Lower lobe of right lung (tissue), 2 donors: ENCODE measurements at regions not wholly inside any gene's neighbourhood (a gene's known extent, or its start where the extent isn't known, plus 50 kb on each side); places are given as distances from the start of the nearest gene placed in this dataset.
"Not testable (repeated sequence)": the region's sequence is repeated elsewhere in the genome, so short reads cannot be mapped to it uniquely, and the experiment has no call there.

Source experiments
- ATAC-seq, 2 donors: fragments of 200-7000 bp; cut with Tn5 transposase; one replicate each; pipeline ENCODE4 v1.9.1; 2020 to 2022; ENCODE audit warnings: mild to moderate bottlenecking in 2 of 2, moderate library complexity in 2 of 2
- DNase-seq: peaks from one replicate; pipeline ENCODE4 v3.0.0-alpha.2; 2020
- H3K27ac ChIP-seq: fragments of 200-600 bp; one replicate; pipeline ENCODE4 v1.8.0; 2022
- H3K27me3 ChIP-seq: fragments of 200-600 bp; one replicate; pipeline ENCODE4 v1.8.0; 2022; ENCODE audit warnings: low read depth
- H3K36me3 ChIP-seq: fragments of 200-600 bp; one replicate; pipeline ENCODE4 v1.8.0; 2022; ENCODE audit warnings: mild to moderate bottlenecking
- H3K4me1 ChIP-seq: fragments of 200-600 bp; one replicate; pipeline ENCODE4 v1.8.0; 2022
- H3K4me3 ChIP-seq: fragments of 200-600 bp; one replicate; pipeline ENCODE4 v1.8.0; 2022; ENCODE audit warnings: mild to moderate bottlenecking
- H3K9me3 ChIP-seq: fragments of 200-600 bp; one replicate; pipeline ENCODE4 v1.8.0; 2022
- intact Hi-C: fragments of 100-400 bp; cut with DNase I; formaldehyde crosslinking; loops from one replicate; pipeline ENCODE4 v1.11.0; 2022
- TF ChIP-seq, protein P1 (sequence below): fragments of 200-600 bp; IDR thresholded peaks from one replicate; pipeline ENCODE4 v1.8.0; 2022; ENCODE audit warnings: antibody characterized with exemption, mild to moderate bottlenecking
- donor health status: DM: no; HTN: yes; CAD: no; lungs with severe emphysema.

DNA sequence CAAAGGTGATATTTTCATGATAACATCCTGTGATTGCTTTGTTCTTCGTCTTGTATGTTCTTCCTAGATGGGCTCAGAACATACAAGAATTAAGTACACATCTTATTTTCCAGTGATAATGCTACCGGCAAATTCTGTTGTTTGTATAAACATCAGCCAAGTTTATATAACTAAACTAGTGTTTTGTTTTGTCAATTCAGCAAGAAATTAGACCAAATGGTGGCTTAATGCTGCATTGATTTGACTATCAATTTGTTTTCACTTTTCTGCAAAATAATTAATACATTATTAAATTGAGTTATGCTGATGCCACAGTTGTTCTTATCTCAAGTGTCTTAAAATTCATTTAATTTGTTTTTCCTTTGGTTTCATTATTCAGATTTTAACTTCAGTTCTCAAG, 177.7 kb downstream of the OR4F29 start:
- intact Hi-C loops, H3K36me3 ChIP-seq, H3K4me3 ChIP-seq, H3K9me3 ChIP-seq, H3K27ac ChIP-seq, H3K27me3 ChIP-seq, DNase-seq, H3K4me1 ChIP-seq, ATAC-seq: not testable (repeated sequence)

DNA sequence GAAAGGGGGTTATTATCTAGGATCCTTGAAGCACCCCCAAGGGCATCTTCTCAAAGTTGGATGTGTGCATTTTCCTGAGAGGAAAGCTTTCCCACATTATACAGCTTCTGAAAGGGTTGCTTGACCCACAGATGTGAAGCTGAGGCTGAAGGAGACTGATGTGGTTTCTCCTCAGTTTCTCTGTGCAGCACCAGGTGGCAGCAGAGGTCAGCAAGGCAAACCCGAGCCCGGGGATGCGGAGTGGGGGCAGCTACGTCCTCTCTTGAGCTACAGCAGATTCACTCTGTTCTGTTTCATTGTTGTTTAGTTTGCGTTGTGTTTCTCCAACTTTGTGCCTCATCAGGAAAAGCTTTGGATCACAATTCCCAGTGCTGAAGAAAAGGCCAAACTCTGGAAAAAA, 183.7 kb downstream of the OR4F29 start:
- H3K9me3 ChIP-seq, H3K36me3 ChIP-seq, H3K4me3 ChIP-seq, intact Hi-C loops, H3K27ac ChIP-seq, H3K4me1 ChIP-seq, ATAC-seq, H3K27me3 ChIP-seq: not testable (repeated sequence)
- DNase-seq = peak; percentile 80
- TF ChIP-seq, protein P1, sequence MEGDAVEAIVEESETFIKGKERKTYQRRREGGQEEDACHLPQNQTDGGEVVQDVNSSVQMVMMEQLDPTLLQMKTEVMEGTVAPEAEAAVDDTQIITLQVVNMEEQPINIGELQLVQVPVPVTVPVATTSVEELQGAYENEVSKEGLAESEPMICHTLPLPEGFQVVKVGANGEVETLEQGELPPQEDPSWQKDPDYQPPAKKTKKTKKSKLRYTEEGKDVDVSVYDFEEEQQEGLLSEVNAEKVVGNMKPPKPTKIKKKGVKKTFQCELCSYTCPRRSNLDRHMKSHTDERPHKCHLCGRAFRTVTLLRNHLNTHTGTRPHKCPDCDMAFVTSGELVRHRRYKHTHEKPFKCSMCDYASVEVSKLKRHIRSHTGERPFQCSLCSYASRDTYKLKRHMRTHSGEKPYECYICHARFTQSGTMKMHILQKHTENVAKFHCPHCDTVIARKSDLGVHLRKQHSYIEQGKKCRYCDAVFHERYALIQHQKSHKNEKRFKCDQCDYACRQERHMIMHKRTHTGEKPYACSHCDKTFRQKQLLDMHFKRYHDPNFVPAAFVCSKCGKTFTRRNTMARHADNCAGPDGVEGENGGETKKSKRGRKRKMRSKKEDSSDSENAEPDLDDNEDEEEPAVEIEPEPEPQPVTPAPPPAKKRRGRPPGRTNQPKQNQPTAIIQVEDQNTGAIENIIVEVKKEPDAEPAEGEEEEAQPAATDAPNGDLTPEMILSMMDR = peak; percentile 52
